GM21619 (cell line): ENCODE measurements at regions not wholly inside any gene's neighbourhood (a gene's known extent, or its start where the extent isn't known, plus 50 kb on each side); places are given as distances from the start of the nearest gene placed in this dataset.

Experiments
- ATAC-seq: cut with Tn5 transposase; IDR thresholded peaks from one replicate; pipeline ENCODE4 v1.9.1; 2021; ENCODE audit not compliant: unreplicated experiment

DNA sequence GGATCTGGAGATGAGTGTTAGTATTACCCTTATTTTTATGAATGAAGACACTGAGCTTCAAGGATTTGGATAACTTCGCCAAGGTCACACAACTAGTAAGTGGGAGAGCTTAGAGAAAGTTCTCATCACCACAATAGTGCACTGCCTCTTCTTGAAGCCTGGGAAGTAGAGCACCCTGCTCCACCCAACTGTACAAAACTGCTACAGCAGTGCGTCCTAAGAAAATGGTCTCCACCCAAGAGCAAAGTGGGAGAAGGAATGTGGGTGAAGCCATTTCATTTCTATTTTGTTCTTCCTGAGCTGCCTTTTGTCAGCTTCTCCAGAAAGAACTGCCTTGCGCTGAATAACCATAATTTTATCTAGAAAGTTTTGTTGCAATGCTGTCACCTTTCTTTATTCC, 403.9 kb upstream of the FAT3 start:
- no peak for ATAC-seq

DNA sequence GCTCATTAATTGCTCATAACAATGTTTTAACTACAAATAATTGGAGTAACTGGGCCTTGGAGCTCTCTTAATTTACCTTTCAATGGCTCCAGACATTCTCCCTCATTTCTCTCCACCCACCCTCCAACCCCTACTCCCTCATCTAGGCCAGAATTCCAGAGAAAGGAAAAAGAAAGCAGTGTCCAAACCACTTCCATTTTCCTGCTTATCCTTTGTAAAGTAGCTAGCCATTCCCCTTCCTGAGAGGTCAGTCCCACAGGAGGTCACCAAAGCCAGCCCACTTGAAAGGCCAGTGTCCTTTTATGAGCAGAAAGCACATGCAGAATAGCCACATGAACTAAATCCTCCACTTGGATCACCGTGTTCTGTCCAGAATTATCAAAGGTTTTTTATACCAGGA, 404.8 kb upstream of the FAT3 start:
- ATAC-seq, result no peak

DNA sequence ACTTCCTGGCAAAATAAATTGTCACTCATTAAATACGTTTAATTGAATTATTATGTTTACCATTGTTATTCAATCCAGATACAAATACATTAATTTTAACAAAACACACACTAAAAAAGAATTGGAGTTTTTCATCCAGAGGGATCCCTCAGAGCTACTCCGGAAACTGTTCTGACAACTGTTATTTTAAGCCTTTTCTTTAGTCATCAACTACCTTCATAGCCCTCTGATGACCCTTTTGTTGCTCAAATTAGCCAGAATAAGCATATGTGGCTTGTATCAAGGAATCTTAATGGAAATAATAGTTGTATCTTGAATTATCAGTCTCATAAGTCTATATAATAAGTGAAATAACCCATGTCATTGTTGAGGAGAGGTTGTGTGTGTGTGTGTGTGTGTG, 405.4 kb upstream of the FAT3 start:
- no peak for ATAC-seq

DNA sequence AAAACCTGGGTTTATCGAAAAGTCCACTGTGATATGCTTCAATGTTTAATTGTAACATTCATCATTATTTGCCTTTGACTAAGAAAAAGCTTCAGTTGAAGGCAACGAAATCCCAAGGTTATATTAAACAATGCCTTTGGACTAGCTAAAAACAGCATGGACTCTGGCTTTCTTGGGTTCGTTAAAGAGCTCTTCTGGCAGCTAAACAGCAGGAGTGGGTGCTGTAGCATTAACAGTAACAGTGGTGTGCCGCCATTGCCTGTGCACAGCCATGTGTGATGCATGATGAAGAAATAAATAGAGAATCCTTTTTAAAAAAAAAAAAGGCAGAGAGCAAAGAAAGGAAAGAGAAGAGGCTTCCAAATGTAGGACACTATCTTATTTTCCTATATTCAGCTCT, 406.6 kb upstream of the FAT3 start:
- ATAC-seq, result no peak

DNA sequence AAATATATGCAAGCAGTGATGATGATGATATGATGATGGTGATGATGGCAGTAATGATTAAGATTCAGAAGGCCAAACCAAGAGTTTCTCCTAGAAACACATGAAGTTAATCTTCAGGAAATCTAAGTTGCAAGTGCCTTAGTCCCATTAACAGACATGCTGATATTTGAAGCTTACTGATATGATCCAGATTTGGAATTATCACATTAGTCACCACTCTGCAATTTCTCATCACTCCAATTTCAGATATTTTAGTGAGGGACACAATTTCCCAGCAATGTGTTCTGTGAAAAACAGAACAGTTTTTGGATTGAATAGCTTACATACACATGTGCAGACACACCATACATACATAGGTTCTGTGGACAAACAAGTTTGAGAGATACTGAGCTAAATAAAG, 411.4 kb upstream of the FAT3 start:
- ATAC-seq, result no peak

DNA sequence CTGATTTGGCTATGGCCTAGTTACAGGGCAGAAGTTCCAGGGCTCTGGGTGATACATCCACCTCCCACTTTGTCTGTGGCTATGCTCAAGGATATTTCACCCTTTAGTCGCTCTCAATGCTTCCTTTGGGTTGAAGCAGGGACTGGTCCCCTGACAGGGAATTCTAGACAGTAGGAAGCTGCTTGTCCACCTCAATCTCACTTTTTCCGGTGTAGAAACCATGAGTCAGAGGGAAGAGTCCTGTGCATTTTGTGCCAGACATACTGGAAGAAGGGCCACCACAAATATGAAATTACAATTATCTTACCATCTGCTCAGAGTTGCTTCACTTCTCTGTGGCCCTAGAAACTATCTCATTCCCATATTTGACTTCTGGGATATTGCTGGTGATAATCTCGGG, 413.7 kb upstream of the FAT3 start:
- ATAC-seq, result no peak

DNA sequence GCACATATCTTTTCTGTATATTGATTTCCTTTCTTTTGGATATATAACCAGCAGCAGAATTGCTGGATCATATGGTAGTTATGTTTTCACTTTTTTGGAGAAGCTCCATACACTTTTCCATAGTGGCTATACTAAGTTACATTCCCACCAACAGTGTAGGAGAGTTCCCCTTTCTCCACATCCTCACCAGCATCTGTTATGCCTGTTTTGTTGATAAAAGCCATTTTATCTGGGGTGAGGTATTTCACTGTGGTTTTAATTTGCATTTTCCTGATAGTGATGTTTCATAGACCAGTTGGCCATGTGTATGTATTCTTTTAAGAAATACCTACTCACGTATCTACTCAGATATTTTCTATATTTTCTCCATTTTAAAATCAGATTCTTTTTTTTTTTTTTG, 419.3 kb upstream of the FAT3 start:
- ATAC-seq, result no peak

DNA sequence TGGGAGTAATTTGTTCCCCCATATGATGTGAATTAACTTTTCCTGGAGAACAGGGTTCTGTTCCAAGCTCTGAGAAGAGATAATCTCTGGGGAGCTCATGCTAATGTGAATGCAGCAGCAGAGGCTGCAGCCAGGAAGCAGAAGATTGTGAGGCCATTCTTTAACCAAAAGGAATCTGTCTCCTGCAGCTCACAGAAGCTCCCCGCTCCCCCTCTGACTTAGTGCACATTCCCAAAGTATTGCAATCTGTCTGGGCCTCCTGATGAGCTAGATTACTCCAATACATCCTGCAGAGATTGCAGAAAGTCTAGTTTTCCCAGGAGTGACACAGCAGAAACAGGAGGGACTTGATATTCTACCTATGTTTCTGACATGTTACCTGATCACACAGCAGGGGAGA, 420.6 kb upstream of the FAT3 start:
- ATAC-seq, result no peak

DNA sequence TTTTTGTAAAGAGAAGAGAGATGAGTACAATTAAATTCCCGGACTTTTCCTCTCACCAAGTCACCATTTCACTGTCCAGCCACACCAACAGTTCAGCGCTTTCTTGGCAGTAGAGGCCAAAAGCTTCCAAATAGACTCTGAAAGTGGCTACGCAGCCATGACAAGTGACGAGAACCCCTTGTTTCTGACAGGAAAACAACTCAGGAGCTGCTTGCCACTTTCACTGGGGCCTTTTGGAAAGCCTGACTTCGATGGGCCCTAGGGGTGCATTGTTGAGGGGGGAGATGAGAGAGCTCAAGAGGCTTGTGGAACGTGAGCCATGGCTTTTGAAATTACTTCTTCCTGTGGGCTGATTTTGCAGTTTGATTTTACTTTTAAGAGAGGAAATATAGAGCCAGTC, 422.1 kb upstream of the FAT3 start:
- ATAC-seq, result no peak

DNA sequence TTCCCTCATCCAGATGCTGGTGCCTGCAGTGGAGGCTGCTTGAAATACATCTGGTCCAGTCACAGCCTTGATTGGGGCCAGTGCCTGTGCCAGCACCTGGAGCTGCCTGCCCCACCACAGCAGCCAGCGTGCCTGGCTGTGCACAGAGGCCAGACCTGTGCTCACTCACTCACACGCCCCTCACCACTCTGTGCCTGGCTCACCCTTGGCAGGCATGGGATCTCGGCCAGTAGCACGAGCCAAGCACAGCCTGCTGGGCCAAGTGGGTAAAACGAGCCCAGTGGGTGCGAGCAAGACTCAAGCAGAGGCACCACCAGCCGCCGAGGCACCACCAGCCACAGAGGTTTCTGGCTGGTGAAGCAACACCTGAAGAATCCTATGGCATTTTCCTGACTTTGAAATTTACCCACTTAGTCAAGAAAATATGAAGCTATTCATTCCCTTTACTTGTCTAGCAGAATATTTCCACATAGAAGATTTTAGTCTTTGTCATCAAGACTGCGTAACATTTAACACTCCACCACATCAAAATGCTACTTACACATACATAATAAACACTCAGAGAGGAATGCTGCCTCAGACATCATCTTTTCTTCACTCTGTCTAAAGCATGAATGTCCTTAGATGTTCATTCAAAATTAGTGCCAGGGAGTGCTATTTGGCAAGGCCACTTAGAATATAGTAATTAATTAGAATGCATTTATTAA, 424.3 kb upstream of the FAT3 start:
- no peak for ATAC-seq

DNA sequence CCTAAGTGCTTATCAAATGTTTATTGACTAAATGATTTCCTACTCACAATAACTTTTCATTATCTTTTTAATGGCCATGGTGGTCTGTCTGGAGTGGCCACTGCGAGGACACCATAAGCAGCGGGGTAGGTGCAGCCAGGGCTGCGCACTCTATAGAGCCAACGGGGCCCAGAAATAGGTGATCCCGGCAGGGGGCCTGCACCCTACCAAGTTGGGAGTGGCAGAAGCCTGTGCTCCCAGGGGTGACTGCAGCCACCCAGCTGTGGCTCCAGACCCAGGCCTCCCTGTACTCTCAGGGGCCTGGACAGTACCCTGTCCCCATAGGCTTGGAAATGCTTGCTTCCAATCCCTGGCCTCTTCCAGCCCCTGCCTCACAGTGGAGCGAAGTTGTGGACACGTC, 426.4 kb upstream of the FAT3 start:
- ATAC-seq, result no peak

DNA sequence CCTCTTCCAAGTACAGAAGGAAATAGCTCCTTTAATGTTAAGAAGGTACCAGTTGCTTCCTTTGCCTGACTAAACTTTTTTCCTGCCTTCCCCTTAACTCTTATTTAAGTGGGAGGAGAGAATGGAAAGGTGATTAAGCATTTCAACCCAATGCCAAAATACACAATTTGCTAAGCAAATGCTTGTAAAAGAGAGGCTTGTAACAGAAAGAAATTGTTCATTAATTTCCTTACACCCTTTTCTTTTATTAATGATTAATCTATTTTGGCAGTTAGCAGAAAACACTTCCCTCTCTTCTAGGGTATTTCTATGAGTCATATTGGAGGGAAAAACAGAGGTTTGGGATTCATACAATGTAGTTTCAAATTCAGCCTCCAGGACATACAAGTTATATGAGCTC, 427.6 kb upstream of the FAT3 start:
- ATAC-seq, result no peak

DNA sequence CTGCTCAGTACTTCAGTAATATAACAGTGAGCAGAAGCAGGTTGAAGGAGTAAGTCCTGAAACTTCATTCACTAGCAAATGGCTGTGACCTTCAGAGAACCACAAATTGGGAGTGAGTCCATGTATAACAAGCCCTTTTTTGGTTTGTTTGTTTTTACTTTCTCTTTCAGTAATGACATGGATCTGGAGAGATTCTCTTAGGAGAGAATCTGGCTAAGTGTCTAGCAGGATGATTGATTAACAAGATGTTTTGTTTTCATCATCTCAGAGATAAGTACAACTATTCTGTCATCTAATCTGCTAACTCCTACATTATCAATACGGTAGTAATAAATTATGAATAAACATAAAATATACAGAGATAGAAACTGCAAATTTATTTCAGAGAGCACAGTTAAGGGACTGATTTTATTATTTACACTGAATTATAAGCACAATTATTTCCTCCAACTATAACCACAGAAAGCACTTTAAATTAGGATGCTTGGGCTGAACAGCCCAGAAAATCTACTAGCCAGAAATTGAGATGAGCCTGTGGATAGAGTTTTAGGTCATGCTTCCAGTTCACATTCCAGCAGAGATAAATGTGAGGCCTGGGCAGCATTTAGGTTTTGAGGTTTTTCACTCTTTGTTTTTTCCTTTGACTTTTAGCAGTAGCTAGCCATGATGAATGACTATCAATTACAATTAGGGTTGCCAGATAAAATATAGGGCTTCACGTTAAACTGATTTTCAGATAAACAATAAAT, 429.3 kb upstream of the FAT3 start:
- no peak for ATAC-seq

DNA sequence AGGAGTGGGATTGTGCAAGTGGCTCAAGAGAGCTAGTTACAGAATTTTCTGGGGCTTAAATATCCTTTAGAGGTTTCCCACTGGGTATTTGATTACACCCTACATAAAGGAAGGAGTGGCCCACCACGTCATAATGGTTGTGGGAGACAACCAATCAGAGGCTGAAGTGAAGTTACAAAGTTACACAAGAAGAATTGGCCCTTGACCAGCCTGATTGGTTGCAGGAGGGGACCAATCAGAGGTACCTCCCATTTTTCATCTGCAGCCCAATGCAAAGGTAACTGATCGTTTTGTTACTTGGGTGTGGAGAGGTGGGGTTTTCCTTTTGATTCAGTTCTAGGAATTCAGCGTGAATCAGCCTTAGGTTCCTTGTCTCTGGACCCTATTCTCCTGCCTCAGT, 430.5 kb upstream of the FAT3 start:
- ATAC-seq, result no peak

DNA sequence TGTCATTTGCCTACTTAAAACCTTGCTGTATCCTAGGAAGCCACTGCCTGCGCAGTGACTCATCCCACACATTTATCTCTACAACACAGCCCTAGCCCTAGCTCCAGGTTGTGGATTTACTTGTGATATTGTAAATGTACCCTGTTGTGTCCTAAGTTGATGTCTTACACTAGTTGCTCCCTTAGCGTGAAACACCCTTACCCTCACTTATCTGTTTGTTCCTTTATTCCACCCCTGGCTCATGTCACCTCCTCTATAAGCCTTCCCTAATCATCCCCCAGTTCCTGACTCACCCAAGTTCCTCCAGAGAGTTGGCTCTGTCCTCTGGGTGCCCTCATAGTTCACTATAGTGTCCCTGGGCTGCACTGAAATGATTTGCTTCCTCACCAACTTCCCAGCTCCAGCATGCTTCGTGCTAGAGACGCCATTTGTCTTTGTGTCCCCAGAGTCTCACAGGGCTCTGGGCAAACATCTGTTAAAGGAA, 431.8 kb upstream of the FAT3 start:
- no peak for ATAC-seq

DNA sequence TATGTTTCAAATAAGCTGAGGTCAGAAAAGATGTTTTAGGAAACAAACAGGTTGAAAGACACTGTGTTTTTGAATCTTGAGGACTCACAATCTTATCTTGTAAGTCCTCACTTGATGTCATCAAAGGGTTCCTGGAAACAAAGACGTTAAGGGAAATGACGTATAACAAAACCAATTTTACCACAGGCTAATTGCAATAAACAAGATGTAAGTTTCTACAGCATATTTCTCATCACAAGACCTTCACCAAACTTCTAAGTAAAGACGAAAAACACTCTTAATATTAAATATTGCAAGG, 433.5 kb upstream of the FAT3 start:
- ATAC-seq, result no peak

DNA sequence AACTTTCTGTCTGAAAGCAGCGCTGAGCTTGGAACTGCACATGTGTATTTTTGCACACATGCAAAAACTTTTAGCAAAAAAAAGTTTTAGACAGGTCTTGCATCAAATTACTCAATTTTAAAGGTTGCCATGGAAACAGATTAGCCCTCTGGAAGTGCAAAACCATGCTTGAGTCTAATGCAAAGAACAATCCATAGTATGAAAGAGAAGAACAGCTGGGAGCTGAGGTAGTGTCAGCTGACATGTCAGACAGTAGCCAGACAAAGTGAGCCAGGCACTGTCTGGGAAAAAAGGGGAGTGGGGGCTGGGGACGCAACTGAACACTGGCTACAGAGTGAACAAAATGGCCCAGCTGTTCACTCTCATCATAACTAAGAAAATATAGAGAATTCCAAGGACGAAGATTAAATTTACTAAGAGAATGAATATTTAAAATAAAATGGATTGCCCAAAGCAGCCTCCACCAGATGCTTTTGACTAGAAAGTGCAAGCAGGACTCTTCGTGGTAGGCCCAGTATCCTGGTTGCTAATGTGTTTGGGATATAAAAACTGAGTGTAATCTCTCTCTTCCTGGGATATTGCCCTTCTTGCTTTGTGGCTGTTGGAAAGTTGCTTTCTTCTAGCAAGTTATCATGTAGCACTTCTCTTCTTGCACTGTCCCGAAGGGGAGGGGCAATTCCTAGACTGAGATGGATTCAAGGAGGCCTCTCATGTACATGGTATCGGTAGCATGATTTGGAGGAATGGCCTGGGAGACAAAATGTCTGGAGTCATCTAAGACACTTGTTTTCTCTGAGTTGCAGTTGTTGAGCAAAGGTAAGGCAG, 434.1 kb upstream of the FAT3 start:
- ATAC-seq, result no peak

DNA sequence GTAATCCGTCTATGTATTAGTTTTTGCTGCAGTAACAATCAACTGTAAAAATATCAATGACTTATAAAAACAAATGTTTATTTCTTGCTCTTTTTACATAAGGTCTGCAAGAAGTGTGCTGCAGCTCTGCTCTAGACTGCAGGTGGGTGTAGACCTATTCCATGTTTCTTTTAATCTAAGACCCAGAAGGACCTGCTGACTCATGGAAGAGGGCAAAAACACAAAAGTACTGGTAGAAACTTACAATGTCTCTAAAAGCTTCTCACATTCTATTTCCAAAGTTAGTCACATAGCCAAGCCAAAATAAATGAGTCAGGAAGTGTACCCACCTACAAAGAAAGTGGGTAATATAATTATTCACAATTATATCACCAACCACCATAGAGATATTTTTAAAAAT, 435.9 kb upstream of the FAT3 start:
- no peak for ATAC-seq

DNA sequence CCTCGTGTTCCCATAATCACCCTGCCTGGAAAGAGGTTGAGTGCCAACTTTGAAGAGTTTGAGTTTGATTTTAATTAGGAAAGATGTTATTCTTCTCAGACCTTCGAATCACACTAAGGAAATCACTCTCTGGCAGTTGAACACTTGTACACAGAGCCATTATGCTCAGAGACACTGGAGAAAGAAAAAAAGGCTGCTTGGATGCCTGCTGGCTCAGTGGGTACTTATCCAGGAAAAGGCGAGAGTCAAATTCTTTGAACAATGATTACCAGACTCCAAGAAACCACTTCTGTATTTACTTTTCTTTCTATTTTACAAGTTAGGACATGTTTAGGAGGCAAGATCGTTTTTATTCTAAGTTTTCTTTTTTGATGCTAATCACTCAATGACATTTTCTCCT, 438.5 kb upstream of the FAT3 start:
- no peak for ATAC-seq

DNA sequence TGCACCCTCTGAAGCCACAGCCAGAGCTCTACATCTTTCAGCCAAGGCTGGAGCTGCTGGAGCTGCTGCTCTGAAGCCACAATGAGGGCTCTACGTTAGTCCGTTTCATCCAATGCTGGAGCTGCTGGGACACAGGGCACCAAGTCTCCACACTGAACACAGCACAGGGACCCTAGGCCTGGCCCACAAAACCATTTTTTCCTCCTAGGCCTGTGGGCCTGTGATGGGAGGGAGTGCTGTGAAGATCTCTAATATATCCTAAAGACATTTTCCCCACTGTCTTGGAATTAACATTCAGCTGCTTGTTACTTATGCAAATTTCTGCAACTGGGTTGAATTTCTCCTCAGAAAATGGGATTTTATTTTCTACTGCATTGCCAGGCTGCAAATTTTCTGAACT, 441.4 kb upstream of the FAT3 start:
- ATAC-seq, result no peak

DNA sequence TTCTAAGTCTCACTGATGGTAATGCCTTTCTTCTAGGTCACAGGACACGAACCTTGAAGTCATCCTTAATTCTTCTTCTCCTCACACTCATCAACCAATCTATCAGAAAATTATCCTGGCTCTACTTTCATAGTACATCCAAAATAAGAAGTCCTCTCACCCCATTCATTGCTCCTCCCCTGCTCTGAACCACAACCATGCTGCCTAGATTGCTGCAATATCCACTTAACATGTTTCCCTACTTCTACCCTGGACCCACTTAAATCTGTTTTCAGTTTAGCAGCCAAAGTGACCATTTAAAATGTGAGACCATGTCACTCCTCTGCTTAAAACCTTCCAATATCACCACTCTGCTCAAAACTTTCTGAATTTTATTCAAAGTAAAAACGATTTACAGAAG, 445.9 kb upstream of the FAT3 start:
- no peak for ATAC-seq

DNA sequence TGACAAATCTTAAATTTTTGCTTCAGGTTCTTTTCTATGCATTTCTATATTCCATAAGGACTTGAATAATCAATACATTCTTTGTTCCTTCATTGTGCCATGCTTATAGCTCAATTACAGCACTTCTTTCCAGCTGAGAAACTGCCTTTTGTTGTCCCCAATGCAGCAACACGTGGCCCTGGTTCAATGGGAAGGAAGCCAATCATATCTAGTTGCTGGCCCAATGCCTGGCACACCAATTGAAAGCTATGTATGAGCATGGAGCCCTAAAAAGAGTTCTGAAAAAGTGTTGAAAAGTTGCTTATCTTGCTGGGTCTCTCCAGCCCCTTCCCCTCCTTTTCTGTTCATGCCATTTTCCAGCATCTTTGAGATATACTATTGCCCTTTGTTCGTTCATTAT, 448.0 kb upstream of the FAT3 start:
- ATAC-seq, result no peak
